ENCODE measurements at regions not wholly inside any gene's neighbourhood (a gene's known extent, or its start where the extent isn't known, plus 50 kb on each side); places are given as distances from the start of the nearest gene placed in this dataset.

GRCh38 chr14:25252793-25253192 is 202.8 kb upstream of the STXBP6 start:
- TF ChIP-seq CTCF (IDR thresholded peaks at IDR 0.05; ENCODE audit: low read depth, low read length): no peak
- DNase-seq (ENCODE audit: low read depth, low spot score): no peak
- Histone ChIP-seq H3K27ac (ENCODE audit: low read depth, low read length) (no peak overlapping the region), H3K27me3 (ENCODE audit: control insufficient read depth, insufficient read depth, low read length) (no peaks in the 10 kb centered on the region), H3K9me3 (ENCODE audit: control insufficient read depth, insufficient read depth, low read length) (peaks cover 12% of the 10 kb centered on the region), H3K4me3 (ENCODE audit: low read depth, low read length) (no peak overlapping the region)
- CTCF ChIA-PET: no interaction called here
- POLR2A ChIA-PET: no interaction called here

DNA sequence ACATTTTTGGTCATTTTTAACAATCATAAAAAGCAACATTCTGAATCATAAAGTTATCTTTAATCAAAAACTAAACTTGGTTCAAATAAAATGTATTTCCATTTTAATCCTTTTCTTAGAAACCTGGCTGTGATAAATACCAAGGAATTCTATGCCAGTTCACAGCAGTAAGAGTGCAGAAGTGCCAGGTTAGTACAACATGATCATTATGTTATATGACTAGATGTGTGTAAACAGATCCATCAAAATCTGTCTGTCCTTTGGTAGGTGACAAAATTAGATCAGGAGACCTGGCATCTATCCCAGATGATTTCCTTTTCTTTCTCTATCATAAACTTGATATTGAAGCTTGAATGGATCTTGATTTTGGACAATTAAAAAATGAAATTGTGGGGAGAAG is 200.6 kb upstream of the STXBP6 start:
- Histone ChIP-seq H3K27me3 (ENCODE audit: control insufficient read depth, insufficient read depth, low read length) (no peaks in the 10 kb centered on the region), H3K4me3 (ENCODE audit: low read depth, low read length) (no peak overlapping the region), H3K9me3 (ENCODE audit: control insufficient read depth, insufficient read depth, low read length) (peaks cover 12% of the 10 kb centered on the region), H3K27ac (ENCODE audit: low read depth, low read length) (no peak overlapping the region)
- no peak for DNase-seq (ENCODE audit: low read depth, low spot score)
- no peak for TF ChIP-seq CTCF (IDR thresholded peaks at IDR 0.05; ENCODE audit: low read depth, low read length)
- CTCF ChIA-PET: no interaction called here
- POLR2A ChIA-PET: no interaction called here

DNA sequence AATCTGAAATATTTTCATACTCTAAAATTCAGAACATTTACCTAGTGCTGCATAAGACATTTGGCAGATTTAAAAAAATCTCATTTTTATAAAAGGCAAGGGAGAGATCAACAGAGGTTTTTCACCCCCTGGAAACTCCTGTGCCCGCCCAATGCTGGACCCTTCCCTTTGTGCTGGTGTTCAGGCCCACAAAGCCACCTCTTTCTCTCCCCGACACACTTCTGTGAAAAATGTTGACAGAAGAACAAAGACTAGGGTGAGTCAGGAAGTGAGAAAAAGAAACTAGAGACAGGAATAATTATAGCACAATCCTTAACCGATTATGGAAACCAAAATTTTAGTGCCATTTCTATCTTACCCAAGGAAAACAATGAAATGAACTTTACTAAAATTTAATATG is 197.7 kb upstream of the STXBP6 start:
- TF ChIP-seq CTCF (IDR thresholded peaks at IDR 0.05; ENCODE audit: low read depth, low read length): no peak

GRCh38 chr14:25246751-25247150 is 196.8 kb upstream of the STXBP6 start:
- no peak overlapping the region for H3K27ac ChIP-seq (ENCODE audit: low read depth, low read length)
- peaks cover 9% of the 10 kb centered on the region; the same call in 1 of the 2 replicates for H3K9me3 ChIP-seq (ENCODE audit: control insufficient read depth, insufficient read depth, low read length)
- POLR2A ChIA-PET: no interaction called here
- TF ChIP-seq CTCF (IDR thresholded peaks at IDR 0.05; ENCODE audit: low read depth, low read length): no peak
- DNase-seq (ENCODE audit: low read depth, low spot score): no peak
- no peaks in the 10 kb centered on the region for H3K27me3 ChIP-seq (ENCODE audit: control insufficient read depth, insufficient read depth, low read length)
- CTCF ChIA-PET: no interaction called here
- H3K4me3 ChIP-seq (ENCODE audit: low read depth, low read length): no peak overlapping the region

More for the DNA sequence above, 197.7 kb upstream of the STXBP6 start:
- Histone ChIP-seq H3K27ac (ENCODE audit: low read depth, low read length) (no peak overlapping the region), H3K9me3 (ENCODE audit: control insufficient read depth, insufficient read depth, low read length) (peaks cover 9% of the 10 kb centered on the region; the same call in 1 of the 2 replicates), H3K4me3 (ENCODE audit: low read depth, low read length) (no peak overlapping the region), H3K27me3 (ENCODE audit: control insufficient read depth, insufficient read depth, low read length) (no peaks in the 10 kb centered on the region)
- no peak for DNase-seq (ENCODE audit: low read depth, low spot score)
- CTCF ChIA-PET: no interaction called here
- POLR2A ChIA-PET: no interaction called here

GRCh38 chr14:25239170-25239569 is 189.2 kb upstream of the STXBP6 start:
- TF ChIP-seq CTCF (IDR thresholded peaks at IDR 0.05; ENCODE audit: low read depth, low read length): no peak

More at GRCh38 chr14:25239170-25239569, 189.2 kb upstream of the STXBP6 start:
- ChIA-PET CTCF (no interaction called here), POLR2A (no interaction called here)
- Histone ChIP-seq H3K9me3 (ENCODE audit: control insufficient read depth, insufficient read depth, low read length) (peaks cover 22% of the 10 kb centered on the region), H3K27ac (ENCODE audit: low read depth, low read length) (no peak overlapping the region), H3K27me3 (ENCODE audit: control insufficient read depth, insufficient read depth, low read length) (no peaks in the 10 kb centered on the region), H3K4me3 (ENCODE audit: low read depth, low read length) (no peak overlapping the region)
- no peak for DNase-seq (ENCODE audit: low read depth, low spot score)

All from AG04450 (cell line).